Thyroid gland (tissue), 4 donors: ENCODE measurements at regions not wholly inside any gene's neighbourhood (a gene's known extent, or its start where the extent isn't known, plus 50 kb on each side); places are given as distances from the start of the nearest gene placed in this dataset.

Experiments used
- CTCF ChIP-seq, 6 experiments: fragments of 200-600 bp in 3 of 6; fragments of 450-650 bp in 3 of 6; sonication (generic) in 3 of 6; IDR thresholded peaks; one replicate each; pipeline ENCODE4 v1.5.1; 2016 to 2019; ENCODE audit warnings: antibody characterized with exemption in 6 of 6, mild to moderate bottlenecking in 2 of 6, inconsistent platforms in 1 of 6, moderate library complexity in 1 of 6
- POLR2A ChIP-seq, 2 donors: fragments of 450-650 bp; IDR thresholded peaks; one replicate each; pipeline ENCODE4 v1.6.1; 2017; ENCODE audit warnings: antibody characterized with exemption in 2 of 2, mild to moderate bottlenecking in 2 of 2, moderate library complexity in 1 of 2

- TF ChIP-seq CTCF (IDR thresholded peaks at IDR 0.05) (no peak), POLR2A (IDR thresholded peaks at IDR 0.05) (no peak)
Measured at GRCh38 chr3:170764017-170764416, 106.0 kb downstream of the RPL22L1 start.
